ENCODE measurements at regions not wholly inside any gene's neighbourhood (a gene's known extent, or its start where the extent isn't known, plus 50 kb on each side); places are given as distances from the start of the nearest gene placed in this dataset.
A peak's percentile ranks its signal among the peaks of the same experiment; 100 is the strongest.

DNA sequence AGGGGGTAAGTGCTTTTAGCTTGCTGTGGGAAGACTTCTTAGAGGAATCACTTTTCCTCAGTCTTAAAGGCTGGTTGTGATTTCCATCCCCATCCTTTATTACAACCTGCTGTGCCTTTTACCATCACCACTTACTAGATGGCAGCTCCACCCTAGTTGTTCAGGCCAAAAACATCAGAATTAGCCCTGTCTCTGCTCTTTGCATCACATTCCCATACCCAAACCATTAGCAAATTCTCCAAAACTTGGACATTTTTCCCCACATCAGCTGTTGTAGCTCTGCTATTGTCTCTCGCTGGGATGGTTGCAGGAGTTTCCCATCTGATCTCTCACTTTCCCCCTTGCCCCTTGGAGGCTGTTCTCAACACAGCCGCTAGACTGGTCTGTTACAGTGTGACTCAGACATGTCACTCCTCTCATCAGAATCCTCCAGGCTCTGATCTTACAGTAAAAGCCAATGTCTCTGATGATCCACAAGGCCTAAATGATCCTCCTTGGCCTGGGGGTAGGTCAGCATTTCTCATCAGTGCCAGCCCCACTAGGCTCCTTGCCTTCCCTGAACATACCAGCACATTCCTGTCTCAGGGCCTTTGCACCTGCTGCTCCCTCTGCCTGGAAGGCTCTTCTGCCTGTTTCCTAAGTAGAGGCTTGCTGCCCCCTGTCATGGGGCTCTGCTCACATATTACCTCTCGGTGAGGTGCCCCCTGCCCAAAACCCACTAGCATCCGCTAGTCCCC, 102.5 kb downstream of the BEGAIN start:
- Histone ChIP-seq H3K4me2 (ENCODE audit: low read length) (no peak overlapping the region), H3K27me3 (ENCODE audit: insufficient read depth, low read length) (no peaks in the 10 kb centered on the region), H3K4me1 (ENCODE audit: insufficient read depth, low read length) (peaks cover 9% of the 10 kb centered on the region), H3K36me3 (ENCODE audit: insufficient read depth, low read length) (no peaks in the 10 kb centered on the region), H4K20me1 (ENCODE audit: insufficient read depth, low read length) (peaks cover 22% of the 10 kb centered on the region), H3K9me3 (ENCODE audit: insufficient read depth, low read depth, low read length) (no peaks in the 10 kb centered on the region), H3K79me2 (ENCODE audit: insufficient read depth, low read length) (no peaks in the 10 kb centered on the region), H3K9ac (ENCODE audit: low read length) (no peak overlapping the region), H3K27ac (ENCODE audit: low read depth, low read length) (no peak overlapping the region), H2AFZ (ENCODE audit: low read depth, low read length) (no peak overlapping the region), H3K4me3 (ENCODE audit: insufficient read depth, low read depth, low read length) (no peak overlapping the region)
- H3K4me1 Mint-ChIP-seq (ENCODE audit: low read depth, unreplicated experiment): no peaks in the 10 kb centered on the region
- DNase-seq (ENCODE audit: low read depth) (no peak), FAIRE-seq (no peak)
- no peaks in the 10 kb centered on the region for H3K9me3 Mint-ChIP-seq (ENCODE audit: unreplicated experiment)
- no peak overlapping the region for H3K27ac Mint-ChIP-seq (ENCODE audit: unreplicated experiment)
- H3K36me3 Mint-ChIP-seq (ENCODE audit: low read depth, unreplicated experiment): peaks cover 16% of the 10 kb centered on the region
- peaks cover 3% of the 10 kb centered on the region for H3K27me3 Mint-ChIP-seq (ENCODE audit: low read depth, unreplicated experiment)
- H3K4me3 Mint-ChIP-seq (ENCODE audit: unreplicated experiment): no peak overlapping the region
- no peak for TF ChIP-seq EZH2 (IDR thresholded peaks at IDR 0.05; ENCODE audit: insufficient read depth, low read length)
- TF ChIP-seq, protein P1, sequence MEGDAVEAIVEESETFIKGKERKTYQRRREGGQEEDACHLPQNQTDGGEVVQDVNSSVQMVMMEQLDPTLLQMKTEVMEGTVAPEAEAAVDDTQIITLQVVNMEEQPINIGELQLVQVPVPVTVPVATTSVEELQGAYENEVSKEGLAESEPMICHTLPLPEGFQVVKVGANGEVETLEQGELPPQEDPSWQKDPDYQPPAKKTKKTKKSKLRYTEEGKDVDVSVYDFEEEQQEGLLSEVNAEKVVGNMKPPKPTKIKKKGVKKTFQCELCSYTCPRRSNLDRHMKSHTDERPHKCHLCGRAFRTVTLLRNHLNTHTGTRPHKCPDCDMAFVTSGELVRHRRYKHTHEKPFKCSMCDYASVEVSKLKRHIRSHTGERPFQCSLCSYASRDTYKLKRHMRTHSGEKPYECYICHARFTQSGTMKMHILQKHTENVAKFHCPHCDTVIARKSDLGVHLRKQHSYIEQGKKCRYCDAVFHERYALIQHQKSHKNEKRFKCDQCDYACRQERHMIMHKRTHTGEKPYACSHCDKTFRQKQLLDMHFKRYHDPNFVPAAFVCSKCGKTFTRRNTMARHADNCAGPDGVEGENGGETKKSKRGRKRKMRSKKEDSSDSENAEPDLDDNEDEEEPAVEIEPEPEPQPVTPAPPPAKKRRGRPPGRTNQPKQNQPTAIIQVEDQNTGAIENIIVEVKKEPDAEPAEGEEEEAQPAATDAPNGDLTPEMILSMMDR (IDR thresholded peaks at IDR 0.05; ENCODE audit: insufficient read depth, low read depth, low read length): no peak

DNA sequence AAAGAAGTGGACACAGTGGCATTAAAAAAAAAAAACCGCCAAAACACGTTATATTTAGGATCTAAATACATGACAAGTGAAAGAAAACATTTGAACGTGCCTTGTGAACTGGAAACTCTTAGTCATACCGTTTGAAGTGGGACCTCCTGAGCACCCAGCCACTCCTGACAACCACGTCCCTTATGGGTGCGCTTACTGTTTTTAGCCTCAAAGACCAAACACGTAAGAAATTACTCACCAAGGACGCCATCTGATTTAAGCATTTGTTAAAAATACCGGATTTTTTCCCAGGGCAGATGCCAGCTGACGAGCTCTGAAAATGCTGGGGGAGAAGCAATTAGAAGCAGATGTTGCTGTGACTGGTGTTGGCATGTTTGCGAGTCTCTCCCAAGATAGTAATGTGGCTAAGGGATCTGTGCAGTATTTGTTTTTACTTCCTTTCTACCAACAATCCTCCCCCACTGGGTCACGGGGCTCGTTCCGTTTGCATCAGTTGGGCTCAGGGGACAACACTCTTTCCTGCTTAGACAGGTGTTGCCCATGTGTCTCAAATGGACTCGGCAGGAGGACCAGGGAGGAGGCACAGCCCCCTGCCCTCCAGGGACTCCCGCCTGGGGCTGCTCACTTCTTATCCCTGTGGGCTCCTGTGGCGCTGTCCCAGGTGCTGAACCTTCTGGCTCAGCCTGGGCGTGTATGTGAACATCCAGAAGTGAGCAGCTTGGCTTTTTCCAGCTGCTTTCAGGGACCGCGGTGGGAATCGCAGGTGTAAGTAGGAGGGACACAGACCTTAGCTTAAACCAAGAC, 101.0 kb downstream of the BEGAIN start:
- H3K4me3 Mint-ChIP-seq (ENCODE audit: unreplicated experiment): no peak overlapping the region

More for the DNA sequence above, 101.0 kb downstream of the BEGAIN start:
- Mint-ChIP-seq H3K27me3 (ENCODE audit: low read depth, unreplicated experiment) (peaks cover 3% of the 10 kb centered on the region), H3K4me1 (ENCODE audit: low read depth, unreplicated experiment) (no peaks in the 10 kb centered on the region), H3K27ac (ENCODE audit: unreplicated experiment) (no peak overlapping the region), H3K9me3 (ENCODE audit: unreplicated experiment) (no peaks in the 10 kb centered on the region), H3K36me3 (ENCODE audit: low read depth, unreplicated experiment) (peaks cover 16% of the 10 kb centered on the region)
- Histone ChIP-seq H3K9ac (ENCODE audit: low read length) (no peak overlapping the region), H3K4me3 (ENCODE audit: insufficient read depth, low read depth, low read length) (no peak overlapping the region), H4K20me1 (ENCODE audit: insufficient read depth, low read length) (peaks cover 27% of the 10 kb centered on the region), H3K9me3 (ENCODE audit: insufficient read depth, low read depth, low read length) (no peaks in the 10 kb centered on the region), H2AFZ (ENCODE audit: low read depth, low read length) (no peak overlapping the region), H3K27me3 (ENCODE audit: insufficient read depth, low read length) (no peaks in the 10 kb centered on the region), H3K4me1 (ENCODE audit: insufficient read depth, low read length) (peaks cover 9% of the 10 kb centered on the region), H3K36me3 (ENCODE audit: insufficient read depth, low read length) (no peaks in the 10 kb centered on the region), H3K79me2 (ENCODE audit: insufficient read depth, low read length) (no peaks in the 10 kb centered on the region), H3K4me2 (ENCODE audit: low read length) (peak overlapping the region; percentile 34), H3K27ac (ENCODE audit: low read depth, low read length) (peak overlapping the region; percentile 18)
- no peak for FAIRE-seq
- DNase-seq (ENCODE audit: low read depth): peak; percentile 78
- no peak for TF ChIP-seq EZH2 (IDR thresholded peaks at IDR 0.05; ENCODE audit: insufficient read depth, low read length)
